GM12878 (cell line): ENCODE measurements at regions not wholly inside any gene's neighbourhood (a gene's known extent, or its start where the extent isn't known, plus 50 kb on each side); places are given as distances from the start of the nearest gene placed in this dataset.

Experiments
- ATAC-seq: fragments of 200-7000 bp; cut with Tn5 transposase; 3 replicates; pipeline ENCODE4 v1.9.1; 2020; ENCODE audit warnings: mild to moderate bottlenecking, moderate library complexity
- BruUV-seq: library from RNA; stranded (reverse); fragments of 400-500 nt; replicated peaks from 2 replicates; lab custom pipeline; 2021; lab: Mats Ljungman, UMichigan
- CTCF ChIA-PET: fragments of 300-600 bp; sonication (Branson Sonifier 250); formaldehyde crosslinking; extraction: SDS; loops from one replicate; lab custom pipeline; 2021; ENCODE audit warnings: inconsistent platforms; lab: Yijun Ruan, JAX
- POLR2A ChIA-PET: fragments of 350-600 bp; formaldehyde crosslinking; extraction: SDS; loops from one replicate; lab custom pipeline; 2021; ENCODE audit warnings: inconsistent platforms; lab: Charles Lee
- RAD21 ChIA-PET: fragments of 300-600 bp; sonication (Branson Sonifier 250); formaldehyde crosslinking; loops from one replicate; lab custom pipeline; 2023; ENCODE audit warnings: antibody characterized with exemption; ENCODE audit not compliant: unreplicated experiment; lab: Charles Lee
- SMC1A ChIA-PET: fragments of 300-600 bp; sonication (Branson Sonifier 250); formaldehyde crosslinking; loops from one replicate; lab custom pipeline; 2023; ENCODE audit not compliant: unreplicated experiment, uncharacterized antibody; lab: Charles Lee
- DNase-seq: peaks from one replicate; pipeline ENCODE4 v3.0.0-alpha.2; 2011; ENCODE audit warnings: low read depth, low spot score
- FAIRE-seq: peaks from 3 replicates; lab custom pipeline; 2011; peaks lifted over from hg19 to GRCh38; lab: Jason Lieb, UNC
- H2AFZ ChIP-seq: 2 replicates; pipeline ENCODE4 v1.6.0; 2011; ENCODE audit warnings: low read depth, low read length, control low read depth; ENCODE audit not compliant: control insufficient read depth
- H3K27ac ChIP-seq: 2 replicates; pipeline ENCODE4 v1.5.1; 2011; ENCODE audit warnings: control low read depth; ENCODE audit not compliant: control insufficient read depth, insufficient read depth
- H3K27me3 ChIP-seq, 2 experiments: replicated peaks in 1 of 2; 2 replicates each; pipeline versions ENCODE4 v1.6.0 to v1.6.1; 2011; ENCODE audit warnings: low read length in 1 of 2; ENCODE audit not compliant: control insufficient read depth in 2 of 2, insufficient read depth in 2 of 2
- H3K36me3 ChIP-seq, 2 experiments: 2 replicates each; pipeline ENCODE4 v1.5.1; 2011; ENCODE audit warnings: low read length in 1 of 2; ENCODE audit not compliant: control insufficient read depth in 2 of 2, insufficient read depth in 2 of 2
- H3K4me1 ChIP-seq: 2 replicates; pipeline ENCODE4 v1.6.1; 2011; ENCODE audit warnings: mild to moderate bottlenecking, low read length, moderate library complexity, mixed read lengths; ENCODE audit not compliant: control insufficient read depth, insufficient read depth
- H3K4me2 ChIP-seq: 2 replicates; pipeline ENCODE4 v1.6.0; 2011; ENCODE audit warnings: control low read depth; ENCODE audit not compliant: control insufficient read depth, insufficient read depth
- H3K4me3 ChIP-seq: fragments of 200-600 bp; sonication (generic); 2 replicates; pipeline ENCODE4 v1.5.1; 2016
- H3K79me2 ChIP-seq: 2 replicates; pipeline ENCODE4 v1.6.0; 2011; ENCODE audit warnings: low read length; ENCODE audit not compliant: control insufficient read depth, insufficient read depth
- H3K9ac ChIP-seq: 2 replicates; pipeline ENCODE4 v1.8.0; 2011; ENCODE audit warnings: low read length, control low read depth, mixed read lengths; ENCODE audit not compliant: control insufficient read depth, insufficient read depth
- H3K9me3 ChIP-seq: replicated peaks from 3 replicates; pipeline ENCODE4 v1.5.1; 2011; ENCODE audit warnings: mild to moderate bottlenecking, low read length; ENCODE audit not compliant: control insufficient read depth, insufficient read depth
- H4K20me1 ChIP-seq: 2 replicates; pipeline ENCODE4 v1.6.0; 2011; ENCODE audit not compliant: control insufficient read depth, insufficient read depth
- CHD2 ChIP-seq: IDR thresholded peaks from 2 replicates; pipeline ENCODE4 v1.6.1; 2011; ENCODE audit warnings: low read depth, low read length, improper control_type of control experiment, borderline replicate concordance
- CUX1 ChIP-seq: IDR thresholded peaks from 2 replicates; pipeline ENCODE4 v1.6.1; 2012; ENCODE audit warnings: improper control_type of control experiment, low read depth, low read length; ENCODE audit not compliant: insufficient replicate concordance
- ELK1 ChIP-seq: IDR thresholded peaks from 2 replicates; pipeline ENCODE4 v1.6.1; 2012; ENCODE audit warnings: low read depth, low read length, improper control_type of control experiment
- IKZF2 ChIP-seq, 2 experiments: fragments of 450-650 bp; IDR thresholded peaks; 2 replicates each; pipeline ENCODE4 v1.6.1; 2017; ENCODE audit warnings: mild to moderate bottlenecking in 2 of 2, moderate library complexity in 2 of 2
- KDM1A ChIP-seq: fragments of 200-600 bp; sonication (generic); IDR thresholded peaks from 2 replicates; pipeline ENCODE4 v1.6.1; 2016; ENCODE audit warnings: borderline replicate concordance
- MTA3 ChIP-seq: IDR thresholded peaks from 2 replicates; pipeline ENCODE4 v1.6.1; 2012; ENCODE audit warnings: low read length, inconsistent platforms, borderline replicate concordance
- POLR2A ChIP-seq: IDR thresholded peaks from 2 replicates; pipeline ENCODE4 v1.6.1; 2011; ENCODE audit warnings: low read depth, mild to moderate bottlenecking, low read length
- WRNIP1 ChIP-seq: IDR thresholded peaks from 2 replicates; pipeline ENCODE4 v1.6.1; 2011; ENCODE audit warnings: low read depth, low read length, improper control_type of control experiment, borderline replicate concordance
- YBX1 ChIP-seq: fragments of 450-650 bp; IDR thresholded peaks from 2 replicates; pipeline ENCODE4 v1.6.1; 2016; ENCODE audit warnings: antibody characterized with exemption
- ZNF207 ChIP-seq: fragments of 450-650 bp; IDR thresholded peaks from 2 replicates; pipeline ENCODE4 v1.6.1; 2014; ENCODE audit warnings: antibody characterized with exemption, mild to moderate bottlenecking, borderline replicate concordance
- ZNF592 ChIP-seq: fragments of 450-650 bp; IDR thresholded peaks from 2 replicates; pipeline ENCODE4 v1.6.1; 2017; ENCODE audit warnings: mild to moderate bottlenecking, moderate library complexity
- WGBS: methylation state at CpG from one replicate; pipeline ENCODE4 v1.1.6; 2016; ENCODE audit warnings: low lambda C conversion rate; ENCODE audit not compliant: insufficient replicate concordance, insufficient coverage; ENCODE audit errors: missing lambda C conversion rate; 5-methylcytosine and 5-hydroxymethylcytosine counted together
- in situ Hi-C: fragments of 300-500 bp; cut with MboI; formaldehyde crosslinking; loops from 9 replicates; pipeline ENCODE4 v1.14.3; 2018; ENCODE audit warnings: mixed read lengths
- intact Hi-C: fragments of 100-400 bp; cut with micrococcal nuclease; formaldehyde crosslinking; loops from one replicate; pipeline ENCODE4 v1.14.2; 2022; ENCODE audit not compliant: unreplicated experiment

DNA sequence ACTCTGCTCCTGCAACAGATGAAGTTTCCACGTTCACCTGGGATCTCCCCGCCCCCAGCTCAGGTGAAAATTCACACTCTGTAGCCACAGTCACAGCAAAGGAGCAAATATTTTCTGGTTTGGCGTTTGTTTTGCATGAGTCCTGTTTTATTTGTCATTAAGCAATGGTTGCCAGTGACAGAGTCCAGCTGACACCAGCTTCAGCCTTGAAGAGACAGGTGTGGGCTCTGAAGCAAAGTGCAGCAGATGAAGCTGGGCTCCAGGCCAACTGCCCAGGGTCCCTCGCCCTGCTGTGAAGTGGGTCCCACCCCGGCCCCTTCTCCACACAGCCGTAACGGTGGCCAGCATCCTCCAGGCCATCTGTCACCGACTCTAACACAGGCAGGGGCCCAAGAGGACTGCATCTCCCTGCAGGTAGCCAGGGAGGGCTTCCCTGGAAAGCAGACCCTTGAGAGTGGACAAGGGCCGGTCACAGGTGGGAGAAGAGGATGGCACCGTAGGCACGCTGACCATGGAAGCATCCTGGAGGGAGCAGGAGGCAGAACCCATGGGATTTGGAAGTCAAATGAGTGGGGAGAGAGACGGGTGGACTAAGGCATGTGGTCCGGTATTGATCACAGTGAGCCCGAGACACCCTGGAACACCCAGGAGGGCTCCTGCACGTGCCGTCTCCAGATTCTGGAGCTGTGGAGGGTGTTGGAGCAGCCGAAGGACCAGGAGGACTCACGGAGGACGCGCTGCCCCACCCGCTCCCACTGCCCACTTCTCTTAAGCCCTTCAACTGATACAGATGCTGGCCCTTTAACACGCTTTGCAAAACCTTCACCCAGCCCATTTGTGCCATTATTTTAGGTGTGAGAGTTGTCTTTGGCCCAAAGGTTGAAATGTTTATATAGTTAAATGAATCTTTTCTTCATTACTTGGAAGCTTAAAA is 294.5 kb downstream of the BRD1 start:
- ChIA-PET CTCF (no interaction called here), RAD21 (no interaction called here), SMC1A (no interaction called here), POLR2A (no interaction called here)
- DNase-seq, result no peak
- H3K9ac ChIP-seq, result no peak overlapping the region
- no TSS peak for BruUV-seq
- no peaks in the 10 kb centered on the region for H3K79me2 ChIP-seq
- FAIRE-seq, result no peak
- H3K27me3 ChIP-seq, result no peaks in the 10 kb centered on the region
- intact Hi-C loops, result no loop called here
- no peaks in the 10 kb centered on the region for H3K4me1 ChIP-seq
- 49% methylated on average over 22 of the region's 22 CpGs for WGBS
- H3K9me3 ChIP-seq, result no peaks in the 10 kb centered on the region
- no peak for ATAC-seq
- no peaks in the 10 kb centered on the region; a peak in 1 of 4 replicates for H3K36me3 ChIP-seq
- H3K4me3 ChIP-seq, result no peak overlapping the region
- in situ Hi-C loops, result no loop called here
- H3K27ac ChIP-seq, result no peak overlapping the region
- no peak overlapping the region for H2AFZ ChIP-seq
- H3K4me2 ChIP-seq, result no peak overlapping the region
- no peaks in the 10 kb centered on the region for H4K20me1 ChIP-seq
- TF ChIP-seq IKZF2 (IDR thresholded peaks at IDR 0.05) (no peak), ZNF592 (no peak), MTA3 (no peak), KDM1A (no peak), CHD2 (no peak), ZNF207 (no peak), ELK1 (no peak), POLR2A (no peak), YBX1 (no peak), CUX1 (no peak), WRNIP1 (no peak)
